Activated T-cell treated with anti-CD3 and anti-CD28 coated beads, Interleukin-2, amount 50 U/mL, for 48 hours (primary cell): ENCODE measurements at regions not wholly inside any gene's neighbourhood (a gene's known extent, or its start where the extent isn't known, plus 50 kb on each side); places are given as distances from the start of the nearest gene placed in this dataset.
"Not testable (repeated sequence)": the region's sequence is repeated elsewhere in the genome, so short reads cannot be mapped to it uniquely, and the experiment has no call there.

Experiments used
- DNase-seq, 2 experiments: peaks; one replicate each; pipeline ENCODE4 v3.0.0-alpha.2; 2020

- DNase-seq, result peak in 1 of 2 experiments; percentile 49
Measured at GRCh38 chr1:200279810-200280411, 129.9 kb downstream of the ZNF281 start.

GRCh38 chr1:200275816-200276453, 133.9 kb downstream of the ZNF281 start:
- DNase-seq, result no peak

GRCh38 chr1:200275415-200275814, 134.4 kb downstream of the ZNF281 start:
- DNase-seq, result no peak

- no peak for DNase-seq
Measured at GRCh38 chr1:200274116-200274515, 135.7 kb downstream of the ZNF281 start.

- no peak for DNase-seq
Measured at GRCh38 chr1:200272481-200273068, 137.3 kb downstream of the ZNF281 start.

GRCh38 chr1:200269256-200269655, 140.6 kb downstream of the ZNF281 start:
- no peak for DNase-seq

- no peak for DNase-seq
Measured at GRCh38 chr1:200267937-200268336, 141.9 kb downstream of the ZNF281 start.

- DNase-seq, result no peak
Measured at GRCh38 chr1:200267458-200267857, 142.4 kb downstream of the ZNF281 start.

- DNase-seq, result no peak
Measured at GRCh38 chr1:200266871-200267270, 143.0 kb downstream of the ZNF281 start.

- DNase-seq, result no peak
Measured at GRCh38 chr1:200265881-200266280, 144.0 kb downstream of the ZNF281 start.

GRCh38 chr1:200265104-200265503, 144.7 kb downstream of the ZNF281 start:
- no peak for DNase-seq

- DNase-seq, result no peak
Measured at GRCh38 chr1:200263203-200263602, 146.6 kb downstream of the ZNF281 start.

- peak in 1 of 2 experiments; percentile 35 for DNase-seq
Measured at GRCh38 chr1:200262326-200262965, 147.4 kb downstream of the ZNF281 start.

- no peak for DNase-seq
Measured at GRCh38 chr1:200260597-200261335, 149.1 kb downstream of the ZNF281 start.

- DNase-seq, result no peak
Measured at GRCh38 chr1:200258447-200259375, 151.1 kb downstream of the ZNF281 start.

- no peak for DNase-seq
Measured at GRCh38 chr1:200257235-200257634, 152.6 kb downstream of the ZNF281 start.

- DNase-seq, result not testable (repeated sequence)
Measured at GRCh38 chr1:200254602-200255001, 155.2 kb downstream of the ZNF281 start.

- peak; percentile 33 to 45 for DNase-seq
Measured at GRCh38 chr1:200253774-200254495, 155.9 kb downstream of the ZNF281 start.

- no peak for DNase-seq
Measured at GRCh38 chr1:200252531-200252930, 157.3 kb downstream of the ZNF281 start.

GRCh38 chr1:200250469-200250868, 159.4 kb downstream of the ZNF281 start:
- DNase-seq, result no peak

- no peak for DNase-seq
Measured at GRCh38 chr1:200248541-200248940, 161.3 kb downstream of the ZNF281 start.
